ENCODE measurements at regions not wholly inside any gene's neighbourhood (a gene's known extent, or its start where the extent isn't known, plus 50 kb on each side); places are given as distances from the start of the nearest gene placed in this dataset.
"Not testable (repeated sequence)": the region's sequence is repeated elsewhere in the genome, so short reads cannot be mapped to it uniquely, and the experiment has no call there.

DNA sequence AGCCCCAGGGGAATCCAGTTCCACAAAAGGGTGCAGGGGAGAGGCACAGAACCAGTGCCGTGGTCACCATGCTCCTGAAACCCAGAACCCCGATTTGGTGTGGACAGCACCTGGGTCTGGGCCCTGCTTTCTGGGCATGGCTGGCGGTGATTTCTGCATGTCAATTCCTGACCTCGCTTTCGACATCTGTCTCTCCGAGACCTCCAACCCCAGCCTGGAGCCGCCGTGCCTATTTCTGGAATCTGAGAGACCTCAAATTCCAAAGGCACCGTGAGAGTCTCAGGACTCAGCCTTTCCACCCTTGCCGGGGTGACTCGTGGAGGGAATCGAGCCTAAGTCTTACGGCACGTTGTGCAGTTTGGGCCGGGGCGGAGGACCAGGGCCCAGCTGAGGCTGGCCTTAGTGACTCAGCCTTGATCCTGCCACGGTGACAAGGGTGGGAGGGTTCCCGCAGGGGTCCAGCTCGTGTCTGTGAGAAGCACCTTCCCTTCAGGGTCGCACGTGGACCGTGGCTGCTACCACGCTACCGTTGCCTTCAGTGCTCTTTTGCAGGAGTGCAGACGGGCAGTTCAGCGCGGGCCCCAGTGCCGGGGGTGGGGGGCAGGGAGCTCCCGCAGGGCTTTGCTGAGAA lies 133.7 kb downstream of the PXDC1 start:
- TF ChIP-seq, protein P1, sequence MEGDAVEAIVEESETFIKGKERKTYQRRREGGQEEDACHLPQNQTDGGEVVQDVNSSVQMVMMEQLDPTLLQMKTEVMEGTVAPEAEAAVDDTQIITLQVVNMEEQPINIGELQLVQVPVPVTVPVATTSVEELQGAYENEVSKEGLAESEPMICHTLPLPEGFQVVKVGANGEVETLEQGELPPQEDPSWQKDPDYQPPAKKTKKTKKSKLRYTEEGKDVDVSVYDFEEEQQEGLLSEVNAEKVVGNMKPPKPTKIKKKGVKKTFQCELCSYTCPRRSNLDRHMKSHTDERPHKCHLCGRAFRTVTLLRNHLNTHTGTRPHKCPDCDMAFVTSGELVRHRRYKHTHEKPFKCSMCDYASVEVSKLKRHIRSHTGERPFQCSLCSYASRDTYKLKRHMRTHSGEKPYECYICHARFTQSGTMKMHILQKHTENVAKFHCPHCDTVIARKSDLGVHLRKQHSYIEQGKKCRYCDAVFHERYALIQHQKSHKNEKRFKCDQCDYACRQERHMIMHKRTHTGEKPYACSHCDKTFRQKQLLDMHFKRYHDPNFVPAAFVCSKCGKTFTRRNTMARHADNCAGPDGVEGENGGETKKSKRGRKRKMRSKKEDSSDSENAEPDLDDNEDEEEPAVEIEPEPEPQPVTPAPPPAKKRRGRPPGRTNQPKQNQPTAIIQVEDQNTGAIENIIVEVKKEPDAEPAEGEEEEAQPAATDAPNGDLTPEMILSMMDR (IDR thresholded peaks at IDR 0.05): no peak
- H3K9me3 ChIP-seq: no peaks in the 10 kb centered on the region
- no peak overlapping the region for H3K27ac ChIP-seq
- DNase-seq: no peak
- H3K27me3 ChIP-seq: no peaks in the 10 kb centered on the region
- no peak overlapping the region for H3K4me3 ChIP-seq
- H3K4me1 ChIP-seq: no peaks in the 10 kb centered on the region
- intact Hi-C loops (cut with DNase I): no loop called here
- no peaks in the 10 kb centered on the region for H3K36me3 ChIP-seq
- H3K9ac ChIP-seq (ENCODE audit: low read depth in 2 of 2, low read length in 2 of 2): no peak overlapping the region

GRCh38 chr6:3617192-3617631 lies 134.3 kb downstream of the PXDC1 start:
- Histone ChIP-seq H3K36me3 (no peaks in the 10 kb centered on the region), H3K27me3 (no peaks in the 10 kb centered on the region), H3K9me3 (no peaks in the 10 kb centered on the region), H3K27ac (no peak overlapping the region), H3K4me3 (no peak overlapping the region), H3K9ac (ENCODE audit: low read depth in 2 of 2, low read length in 2 of 2) (no peak overlapping the region), H3K4me1 (no peaks in the 10 kb centered on the region)
- intact Hi-C loops (cut with DNase I): no loop called here
- TF ChIP-seq, protein P1 (IDR thresholded peaks at IDR 0.05): no peak
- DNase-seq: no peak

DNA sequence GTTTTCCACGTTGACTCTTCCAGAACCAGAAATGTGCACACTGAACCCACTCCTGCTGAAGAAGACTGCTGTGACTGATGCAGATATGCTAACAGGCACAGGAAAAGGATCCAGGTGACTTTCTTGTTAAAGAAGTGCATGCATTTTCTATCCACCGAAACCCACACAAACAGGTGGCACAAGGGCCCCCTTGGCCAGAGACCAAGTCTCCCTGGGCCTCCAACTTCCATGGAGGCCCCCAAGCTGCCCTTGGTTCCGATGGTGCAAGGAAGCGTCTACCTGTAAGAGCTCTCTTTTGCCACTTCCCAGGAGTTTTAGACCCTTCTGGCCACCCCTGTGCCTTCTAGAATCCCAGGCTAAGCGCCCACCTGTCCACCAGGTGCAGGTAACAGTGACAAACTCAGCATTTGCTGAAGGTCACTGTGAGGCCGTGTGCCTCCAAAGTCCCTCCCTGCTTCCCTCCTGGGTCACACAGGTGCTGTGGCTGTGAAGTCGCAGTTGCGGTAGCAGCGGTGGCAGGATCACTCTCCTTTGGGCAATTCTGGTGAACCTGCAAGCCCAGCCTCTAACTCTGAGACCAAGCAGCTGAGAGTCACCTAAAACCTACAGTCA lies 134.8 kb downstream of the PXDC1 start:
- intact Hi-C loops (cut with DNase I): no loop called here
- Histone ChIP-seq H3K27me3 (no peaks in the 10 kb centered on the region), H3K36me3 (no peaks in the 10 kb centered on the region), H3K4me3 (no peak overlapping the region), H3K9me3 (no peaks in the 10 kb centered on the region), H3K27ac (no peak overlapping the region), H3K9ac (ENCODE audit: low read depth in 2 of 2, low read length in 2 of 2) (no peak overlapping the region), H3K4me1 (no peaks in the 10 kb centered on the region)
- DNase-seq: no peak
- TF ChIP-seq, protein P1 (IDR thresholded peaks at IDR 0.05): no peak

DNA sequence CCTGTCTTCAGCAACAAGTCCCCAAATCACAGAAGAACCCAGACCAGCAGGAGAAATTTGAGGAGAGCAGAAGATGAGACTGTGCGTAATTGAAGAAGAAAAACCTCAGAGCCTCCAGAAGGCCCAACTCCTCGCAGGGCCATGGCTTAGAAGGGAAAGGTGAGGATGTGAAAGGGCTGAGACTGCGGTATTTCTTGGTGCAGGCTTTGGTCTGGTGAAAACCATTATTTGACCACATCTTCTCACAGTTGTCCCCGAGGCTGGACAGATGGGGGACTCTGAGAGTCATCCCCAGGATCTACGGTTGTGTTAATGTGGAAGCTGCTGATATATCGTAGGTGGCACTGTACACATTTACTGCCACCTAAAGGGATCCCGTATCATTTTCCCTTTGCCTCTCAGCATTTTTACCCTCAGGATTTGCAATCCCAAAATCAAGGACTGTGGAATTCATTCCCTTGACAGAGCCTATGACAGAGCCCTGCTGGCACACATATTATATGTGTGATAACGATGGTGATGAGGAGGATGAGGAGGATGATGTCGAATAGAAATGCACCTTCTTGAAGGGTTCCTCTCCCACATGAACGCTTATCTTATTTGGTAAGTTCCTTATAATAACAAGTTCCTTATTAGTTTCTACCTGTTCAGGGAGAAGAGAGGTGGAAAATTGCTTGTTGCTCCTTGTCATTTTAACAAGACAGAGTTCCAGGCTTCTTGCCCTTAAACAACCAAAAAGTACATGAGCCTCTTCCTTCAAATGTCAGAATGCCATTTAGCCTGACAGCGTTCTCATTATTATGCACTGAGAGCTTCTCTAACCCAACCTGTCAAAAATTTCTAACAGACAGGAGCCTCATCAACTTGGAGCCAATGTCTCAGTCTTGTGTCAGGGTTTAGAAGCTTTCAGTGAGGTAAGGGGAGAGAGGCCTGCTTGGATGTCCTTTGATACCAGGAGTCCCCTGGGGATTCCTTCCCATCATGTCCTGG lies 135.8 kb downstream of the PXDC1 start:
- DNase-seq: no peak

GRCh38 chr6:3614918-3615317 lies 136.6 kb downstream of the PXDC1 start:
- intact Hi-C loops (cut with DNase I): no loop called here
- Histone ChIP-seq H3K9me3 (no peaks in the 10 kb centered on the region), H3K27me3 (no peaks in the 10 kb centered on the region), H3K27ac (no peak overlapping the region), H3K4me3 (no peak overlapping the region), H3K36me3 (no peaks in the 10 kb centered on the region), H3K4me1 (no peaks in the 10 kb centered on the region), H3K9ac (ENCODE audit: low read depth in 2 of 2, low read length in 2 of 2) (no peak overlapping the region)
- DNase-seq: no peak
- TF ChIP-seq, protein P1 (IDR thresholded peaks at IDR 0.05): no peak

More for the DNA sequence above, 135.8 kb downstream of the PXDC1 start:
- H3K4me1 ChIP-seq: no peaks in the 10 kb centered on the region
- no peak overlapping the region for H3K4me3 ChIP-seq
- H3K27me3 ChIP-seq: no peaks in the 10 kb centered on the region
- H3K27ac ChIP-seq: no peak overlapping the region
- no peak overlapping the region for H3K9ac ChIP-seq (ENCODE audit: low read depth in 2 of 2, low read length in 2 of 2)
- H3K9me3 ChIP-seq: no peaks in the 10 kb centered on the region
- TF ChIP-seq, protein P1 (IDR thresholded peaks at IDR 0.05): no peak
- intact Hi-C loops (cut with DNase I): no loop called here
- H3K36me3 ChIP-seq: no peaks in the 10 kb centered on the region

GRCh38 chr6:3613565-3613964 lies 137.9 kb downstream of the PXDC1 start:
- H3K27ac ChIP-seq; H3K9me3 ChIP-seq; DNase-seq; H3K9ac ChIP-seq (ENCODE audit: low read depth in 2 of 2, low read length in 2 of 2); H3K4me1 ChIP-seq; H3K36me3 ChIP-seq; intact Hi-C loops (cut with DNase I); H3K27me3 ChIP-seq; H3K4me3 ChIP-seq: not testable (repeated sequence)

Measured in colonic mucosa (tissue), 4 donors.